SH-SY5Y (cell line): ENCODE measurements at regions not wholly inside any gene's neighbourhood (a gene's known extent, or its start where the extent isn't known, plus 50 kb on each side); places are given as distances from the start of the nearest gene placed in this dataset.

Source experiments
- GATA2 ChIP-seq: IDR thresholded peaks from 2 replicates; pipeline ENCODE4 v1.6.1; 2011; ENCODE audit warnings: mild to moderate bottlenecking, low read depth, low read length
- GATA3 ChIP-seq: IDR thresholded peaks from 2 replicates; pipeline ENCODE4 v1.6.1; 2011; ENCODE audit warnings: low read depth, mild to moderate bottlenecking, low read length, moderate library complexity

DNA sequence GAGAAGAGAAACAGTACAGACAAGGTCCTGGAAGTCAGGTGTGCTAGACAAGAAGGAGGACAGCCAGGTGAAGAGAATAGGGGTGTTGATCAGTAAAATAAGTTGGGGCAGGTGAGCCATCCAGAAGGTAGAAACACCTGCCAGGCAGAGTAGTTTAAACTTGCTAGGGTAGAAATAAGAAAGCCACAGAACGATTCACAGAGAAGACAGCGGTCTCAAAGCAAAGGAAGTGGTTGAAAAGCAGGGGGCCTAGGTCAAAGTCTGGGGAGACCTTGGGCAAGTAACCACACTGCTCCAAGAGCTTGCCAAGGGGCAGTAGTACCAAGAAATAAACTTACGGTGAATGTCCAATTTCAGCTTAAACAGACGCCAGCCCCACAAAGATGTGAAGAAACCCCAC, 116.6 kb upstream of the PROX1 start:
- TF ChIP-seq GATA2 = no peak
- TF ChIP-seq GATA3 = no peak

DNA sequence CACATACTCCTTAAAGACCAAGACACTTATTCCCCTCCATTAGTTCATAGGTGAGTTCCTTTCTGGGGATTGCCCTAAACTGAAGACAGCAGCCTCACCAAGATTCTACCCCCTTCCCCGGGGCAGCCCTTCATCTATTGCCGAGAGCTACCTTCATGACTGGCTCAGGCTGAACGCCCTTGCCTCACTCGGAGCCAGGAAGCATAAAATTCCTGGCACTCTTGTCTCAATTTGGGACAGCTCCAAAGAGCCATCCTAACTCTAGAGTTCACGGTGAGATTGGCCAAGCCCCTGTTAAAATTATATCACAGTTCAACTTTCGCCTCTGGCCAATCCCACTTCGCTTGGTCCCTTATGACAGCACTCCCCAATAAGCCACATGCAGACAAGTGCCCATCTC, 113.0 kb upstream of the PROX1 start:
- TF ChIP-seq GATA2 (no peak), GATA3 (no peak)

DNA sequence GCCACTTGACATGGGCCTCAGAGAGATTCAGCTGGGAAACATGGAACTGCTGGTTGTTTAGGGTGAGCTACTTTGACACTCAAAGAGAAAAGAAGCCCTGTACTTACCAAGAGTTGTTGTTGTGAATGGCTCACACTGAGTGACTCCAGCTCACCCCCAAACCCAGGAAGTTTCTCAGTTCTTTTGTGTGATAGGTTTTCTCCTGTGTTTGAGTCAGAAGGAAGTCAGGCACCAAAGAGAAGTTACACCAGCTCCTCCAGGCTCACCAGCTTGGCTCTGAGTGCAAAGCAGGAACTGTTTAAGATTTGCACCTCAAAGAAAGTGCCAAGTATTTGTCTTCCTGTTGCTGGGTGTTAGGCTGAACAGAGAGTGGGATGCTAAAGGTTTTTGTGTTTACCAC, 111.2 kb upstream of the PROX1 start:
- TF ChIP-seq GATA2 (no peak), GATA3 (no peak)

- TF ChIP-seq GATA3 = no peak
- TF ChIP-seq GATA2 = no peak
These were observed 104.2 kb upstream of the PROX1 start for GRCh38 chr1:213883618-213884017.

GRCh38 chr1:213884402-213884801, 103.4 kb upstream of the PROX1 start:
- no peak for TF ChIP-seq GATA2
- TF ChIP-seq GATA3 = no peak

DNA sequence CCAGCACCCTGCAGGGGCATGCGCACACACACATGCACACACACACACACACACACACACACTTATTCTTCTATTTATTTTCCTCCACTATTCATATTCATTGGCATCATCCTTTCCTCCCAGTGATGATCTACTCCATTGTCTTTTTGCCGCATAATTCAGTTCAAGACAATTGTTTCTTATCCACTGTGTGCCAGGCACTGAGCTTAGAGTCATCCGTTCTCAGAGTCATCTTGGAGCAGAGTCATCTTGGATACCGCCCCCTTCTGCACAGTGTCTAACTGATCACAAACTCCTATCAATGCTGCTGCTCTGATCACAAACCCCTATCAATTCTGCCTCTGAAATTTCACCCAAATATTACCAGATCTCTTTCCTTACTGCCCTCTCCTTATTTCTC, 102.8 kb upstream of the PROX1 start:
- no peak for TF ChIP-seq GATA2

DNA sequence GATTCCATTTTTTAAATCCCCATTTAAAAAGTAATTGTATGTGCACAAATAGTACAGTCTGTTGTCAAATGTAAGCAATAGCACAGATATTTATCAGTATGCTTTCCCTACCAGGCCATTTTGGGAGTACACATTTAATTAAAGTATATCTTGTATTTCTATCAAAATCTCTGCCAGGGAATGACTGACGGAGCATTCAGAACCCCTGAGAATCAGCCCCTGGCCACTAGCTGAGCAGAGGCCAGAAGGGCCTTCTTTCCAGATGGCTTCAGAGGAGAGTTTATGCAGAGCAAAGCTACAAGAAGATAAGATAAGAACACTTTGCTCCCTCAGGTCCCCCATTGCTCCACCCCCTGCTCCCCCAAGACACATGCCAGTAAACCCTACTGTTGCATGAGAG, 99.9 kb upstream of the PROX1 start:
- peak; percentile 89 for TF ChIP-seq GATA2
- peak; percentile 92 for TF ChIP-seq GATA3

DNA sequence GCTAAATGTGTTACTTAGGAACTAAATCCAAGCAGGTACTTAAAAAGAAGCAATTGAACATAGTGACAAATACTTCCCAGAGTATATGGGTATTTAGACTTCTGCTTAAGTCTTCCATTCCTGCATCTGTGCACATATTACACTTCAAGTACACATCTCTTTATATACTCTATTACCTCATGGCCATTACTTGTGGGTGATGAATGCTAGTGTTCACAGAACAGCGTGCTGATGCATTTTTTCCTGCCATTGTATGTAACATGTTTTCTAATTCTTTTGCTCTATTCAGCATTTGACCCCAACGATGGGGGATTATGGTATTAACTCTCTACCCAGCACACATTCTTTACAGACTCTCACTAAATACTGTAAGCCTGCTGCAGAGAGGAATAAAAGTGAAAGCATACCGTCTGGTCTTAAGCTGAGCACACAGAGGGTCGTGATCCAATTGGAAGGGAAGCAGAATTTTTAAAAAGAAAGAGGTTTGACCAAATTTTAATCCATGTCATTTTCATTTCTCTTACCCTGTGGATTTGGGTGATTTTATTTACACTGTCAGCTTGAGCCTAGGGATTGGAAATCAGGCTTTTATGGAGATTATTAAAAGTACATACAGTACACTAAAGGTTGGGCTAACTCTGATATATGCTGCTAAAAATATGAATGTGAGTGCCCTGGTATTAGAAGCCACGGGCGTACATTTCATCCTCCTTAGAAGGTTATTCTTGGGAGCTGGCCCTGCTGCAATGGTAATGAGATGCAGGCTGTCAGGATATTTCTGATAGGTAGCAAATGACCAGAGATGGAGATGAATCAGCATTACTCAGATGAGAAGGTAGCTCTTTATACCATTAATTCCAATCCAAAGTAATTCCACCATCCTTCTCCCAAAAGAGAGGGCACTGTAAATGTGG, 95.5 kb upstream of the PROX1 start:
- TF ChIP-seq GATA3 = no peak

- TF ChIP-seq GATA3 (no peak), GATA2 (no peak)
These were observed 89.1 kb upstream of the PROX1 start for GRCh38 chr1:213898684-213899083.

DNA sequence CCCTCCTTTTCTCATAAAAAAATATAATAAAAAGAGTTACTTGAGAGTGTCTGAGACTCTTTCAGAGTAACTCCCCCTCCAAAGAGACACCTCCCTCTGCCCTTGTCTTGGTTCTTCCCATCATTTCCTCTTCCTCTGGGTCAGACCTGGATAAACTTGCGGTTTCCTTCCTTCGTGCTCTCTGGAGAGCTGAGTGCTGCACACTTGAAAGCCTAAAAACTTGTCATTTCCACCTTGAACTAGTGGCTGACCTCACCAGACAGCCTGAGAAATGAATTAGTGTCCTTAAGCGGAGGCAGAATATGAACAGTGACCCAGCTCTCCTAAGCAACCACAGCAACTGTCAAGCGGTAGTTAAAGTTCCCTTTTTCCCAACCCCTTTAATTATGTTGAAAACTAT, 88.4 kb upstream of the PROX1 start:
- TF ChIP-seq GATA2 (no peak), GATA3 (no peak)

GRCh38 chr1:213905344-213905743, 82.4 kb upstream of the PROX1 start:
- no peak for TF ChIP-seq GATA2
- no peak for TF ChIP-seq GATA3

DNA sequence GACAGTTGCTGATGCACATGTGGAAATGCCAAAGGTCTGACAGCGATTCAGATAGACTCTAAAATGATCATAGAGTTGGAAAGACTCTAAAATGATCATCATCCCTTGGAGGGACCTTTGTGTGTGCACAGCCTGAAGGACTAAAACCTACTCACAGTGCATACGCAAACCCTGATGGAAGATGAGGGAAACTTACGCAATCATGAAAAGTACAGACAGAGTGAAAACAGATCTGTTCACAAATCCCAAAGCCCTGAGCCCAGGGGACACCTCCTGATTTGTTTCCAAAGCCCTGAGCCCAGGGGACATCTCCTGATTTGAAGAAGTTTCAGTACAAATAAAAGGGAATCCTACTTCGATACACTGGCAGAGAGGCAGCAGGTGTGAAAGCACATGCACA, 79.3 kb upstream of the PROX1 start:
- TF ChIP-seq GATA2 (no peak), GATA3 (no peak)

GRCh38 chr1:213914392-213914791, 73.4 kb upstream of the PROX1 start:
- no peak for TF ChIP-seq GATA3

DNA sequence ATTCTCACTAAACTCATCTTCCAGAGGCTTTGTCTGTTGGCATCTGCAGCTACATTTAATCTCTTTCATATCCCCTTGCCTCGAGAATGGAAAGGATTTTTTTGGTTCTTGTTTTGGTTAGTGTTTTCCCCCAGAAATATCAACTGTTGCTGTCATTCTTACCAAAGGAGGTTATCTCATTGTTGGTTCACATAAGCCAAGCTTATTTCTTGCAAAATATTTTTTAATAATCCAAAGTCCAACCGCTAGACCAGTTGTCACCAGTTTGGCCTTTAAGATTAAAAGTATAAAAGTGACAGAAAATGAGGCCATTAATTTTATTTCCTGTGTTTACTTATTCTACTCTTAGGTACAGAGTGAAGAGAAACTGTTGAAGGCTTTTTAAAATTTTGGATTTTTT, 66.5 kb upstream of the PROX1 start:
- no peak for TF ChIP-seq GATA3
- TF ChIP-seq GATA2 = no peak

DNA sequence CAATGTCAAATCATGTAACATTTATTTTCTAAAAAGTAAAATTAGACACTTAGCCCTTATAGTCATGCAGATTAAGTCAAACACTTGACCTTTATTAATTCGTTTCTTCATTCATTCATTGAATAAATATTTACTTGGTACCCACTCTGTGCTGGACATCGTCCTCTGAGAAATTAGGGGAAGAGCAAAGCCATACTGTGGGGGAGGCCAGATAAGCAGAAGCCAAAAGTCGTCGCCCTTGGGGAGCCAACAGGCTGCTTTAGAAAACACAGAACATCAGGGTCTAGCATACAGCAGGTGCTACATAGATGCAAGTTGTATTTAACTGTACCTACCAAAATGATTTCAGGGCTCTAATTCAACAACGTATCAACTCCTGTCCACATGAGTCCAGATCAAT, 66.1 kb upstream of the PROX1 start:
- TF ChIP-seq GATA2 (no peak), GATA3 (no peak)
